ENCODE measurements at regions not wholly inside any gene's neighbourhood (a gene's known extent, or its start where the extent isn't known, plus 50 kb on each side); places are given as distances from the start of the nearest gene placed in this dataset.

DNA sequence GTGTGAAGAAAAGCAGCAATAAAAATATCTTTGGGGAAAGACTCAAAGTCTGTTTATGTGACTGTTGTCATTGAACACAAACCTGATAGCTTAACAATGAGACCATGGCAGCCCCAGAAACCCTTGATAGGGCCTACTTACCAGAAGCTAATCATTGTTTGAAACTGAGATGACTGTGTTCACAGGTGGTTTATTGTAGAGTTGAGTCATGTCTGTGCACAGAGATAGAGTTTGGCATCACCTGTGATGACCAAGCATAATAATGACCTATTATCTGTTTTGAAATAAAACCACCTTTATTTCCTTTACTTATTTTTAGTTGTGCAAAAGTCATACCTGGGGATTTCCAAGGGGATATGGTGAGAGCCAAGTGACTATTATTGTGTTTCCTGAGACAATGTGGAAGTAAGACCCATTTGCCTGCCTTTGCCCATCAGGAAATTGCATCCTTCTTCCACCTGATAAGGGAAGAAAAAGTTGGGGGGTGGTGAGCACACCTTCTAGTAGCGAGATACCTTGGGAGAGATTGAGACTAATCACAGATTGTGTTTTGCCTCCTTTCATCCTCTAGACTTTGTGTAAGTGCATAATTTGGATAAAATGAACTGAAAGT, 456.9 kb upstream of the JAG1 start:
- peaks cover 4 to 11% of the 10 kb centered on the region in 2 donors for H3K9me3 Mint-ChIP-seq
- H3K27ac Mint-ChIP-seq, result no peak overlapping the region
- H3K4me3 Mint-ChIP-seq, result no peak overlapping the region
- no peak for DNase-seq
- no peaks in the 10 kb centered on the region for H3K27me3 Mint-ChIP-seq (ENCODE audit: low read depth)
- no peaks in the 10 kb centered on the region for H3K4me1 Mint-ChIP-seq (ENCODE audit: low read depth)
- no peak for ATAC-seq (replicated peaks in 1 of 2)
- H3K36me3 Mint-ChIP-seq (ENCODE audit: insufficient read depth in 2 of 2), result peaks cover 0 to 2% of the 10 kb centered on the region in 2 donors

DNA sequence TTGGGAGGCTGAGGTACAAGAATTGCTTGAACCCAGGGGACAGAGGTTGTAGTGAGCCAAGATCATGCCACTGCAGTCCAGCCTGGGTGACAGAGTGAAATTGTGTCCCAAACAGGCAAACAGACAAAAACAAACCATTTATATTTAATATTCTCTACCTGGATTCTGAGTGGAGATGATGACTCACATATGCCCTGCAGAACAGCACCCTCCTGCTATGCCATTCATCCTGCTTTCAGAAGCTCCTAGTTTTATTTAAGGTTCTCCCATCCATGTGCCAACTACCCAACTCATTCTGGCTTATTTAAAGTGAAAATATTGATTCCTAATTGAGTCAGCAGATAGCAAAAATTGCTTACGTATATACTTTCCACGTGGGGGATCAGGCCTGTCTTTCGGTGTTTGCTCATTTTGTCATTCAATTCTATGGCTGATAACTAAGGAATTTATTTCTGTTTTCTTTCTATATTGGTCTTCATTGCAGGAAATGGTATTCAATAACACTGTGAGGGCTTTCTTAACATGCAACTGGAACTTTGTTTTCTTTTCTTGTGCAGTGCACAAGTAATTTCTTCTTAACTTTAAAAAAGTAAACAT, 459.1 kb upstream of the JAG1 start:
- Mint-ChIP-seq H3K27ac (no peak overlapping the region), H3K36me3 (ENCODE audit: insufficient read depth in 2 of 2) (peaks cover 0 to 2% of the 10 kb centered on the region in 2 donors), H3K4me3 (no peak overlapping the region), H3K9me3 (peaks cover 0 to 11% of the 10 kb centered on the region in 2 donors), H3K4me1 (ENCODE audit: low read depth) (no peaks in the 10 kb centered on the region), H3K27me3 (ENCODE audit: low read depth) (no peaks in the 10 kb centered on the region)
- no peak for DNase-seq
- no peak for ATAC-seq (replicated peaks in 1 of 2)

DNA sequence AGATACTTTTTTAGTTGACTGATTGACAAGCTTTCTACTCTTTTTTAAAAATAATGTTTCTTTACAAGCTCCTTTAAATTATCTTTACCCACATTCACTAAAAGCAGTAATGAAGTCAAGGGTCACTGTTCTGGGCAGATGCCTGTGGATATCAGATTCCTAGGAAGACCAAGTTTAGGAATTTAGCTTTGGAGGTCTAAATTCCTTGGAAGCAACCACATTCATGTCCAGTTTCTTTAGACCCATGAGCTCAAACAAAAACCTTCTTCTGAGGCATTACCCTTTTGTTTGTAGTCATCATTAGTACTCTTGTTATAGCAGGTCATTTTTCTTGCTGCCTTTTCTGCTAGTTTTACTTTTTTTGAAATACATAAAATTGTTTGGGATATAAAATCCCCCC, 462.9 kb upstream of the JAG1 start:
- DNase-seq, result no peak
- H3K27me3 Mint-ChIP-seq (ENCODE audit: low read depth), result no peaks in the 10 kb centered on the region
- no peak for ATAC-seq (replicated peaks in 1 of 2)
- H3K36me3 Mint-ChIP-seq (ENCODE audit: insufficient read depth in 2 of 2), result no peaks in the 10 kb centered on the region
- no peaks in the 10 kb centered on the region for H3K4me1 Mint-ChIP-seq (ENCODE audit: low read depth)
- no peak overlapping the region for H3K27ac Mint-ChIP-seq
- peaks cover 2% of the 10 kb centered on the region in 2 donors for H3K9me3 Mint-ChIP-seq
- no peak overlapping the region for H3K4me3 Mint-ChIP-seq

DNA sequence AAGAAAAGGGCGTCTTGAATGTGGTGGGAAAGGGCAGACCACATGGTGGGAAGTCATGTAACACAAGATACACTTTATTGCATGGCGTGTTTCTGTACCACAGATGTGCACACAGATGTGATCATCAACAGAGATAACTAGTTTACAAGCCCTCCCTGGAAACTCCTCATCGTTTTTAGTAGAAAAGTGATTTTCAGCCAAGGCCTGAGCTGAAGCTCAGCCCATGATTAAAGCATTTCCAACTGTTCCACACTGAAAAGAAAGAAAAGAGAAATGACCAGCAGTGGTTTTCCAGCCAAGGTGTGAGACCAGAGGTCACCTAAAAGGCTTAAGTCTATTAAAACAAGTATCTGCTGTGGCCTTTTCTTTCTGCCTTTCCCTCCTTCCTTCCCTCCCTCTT, 463.9 kb upstream of the JAG1 start:
- no peaks in the 10 kb centered on the region for H3K36me3 Mint-ChIP-seq (ENCODE audit: insufficient read depth in 2 of 2)
- no peak for ATAC-seq (replicated peaks in 1 of 2)
- H3K4me3 Mint-ChIP-seq, result no peak overlapping the region
- peaks cover 6 to 7% of the 10 kb centered on the region in 2 donors for H3K9me3 Mint-ChIP-seq
- H3K27me3 Mint-ChIP-seq (ENCODE audit: low read depth), result no peaks in the 10 kb centered on the region
- no peak for DNase-seq
- no peak overlapping the region for H3K27ac Mint-ChIP-seq
- H3K4me1 Mint-ChIP-seq (ENCODE audit: low read depth), result no peaks in the 10 kb centered on the region

DNA sequence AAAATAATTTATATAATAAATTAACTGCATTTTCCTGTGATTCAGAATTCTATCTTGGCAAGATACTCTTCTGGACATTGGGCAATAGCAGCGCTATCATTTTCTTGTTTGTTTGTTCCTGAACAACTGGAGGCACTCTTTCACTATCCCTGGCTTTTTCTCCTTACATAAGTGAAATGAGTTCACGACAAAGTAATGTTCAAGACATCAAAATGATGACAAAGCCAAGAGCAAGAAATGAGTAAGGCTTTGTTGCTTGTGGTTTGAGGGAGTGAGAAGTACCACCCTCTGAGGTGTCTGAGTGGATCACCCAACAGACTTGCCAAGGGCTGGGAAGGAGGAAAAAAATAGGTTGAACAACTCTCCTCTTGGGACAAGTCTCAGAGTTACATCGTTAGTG, 466.6 kb upstream of the JAG1 start:
- Mint-ChIP-seq H3K27ac (no peak overlapping the region), H3K4me1 (ENCODE audit: low read depth) (no peaks in the 10 kb centered on the region), H3K9me3 (peaks cover 6 to 7% of the 10 kb centered on the region in 2 donors), H3K27me3 (ENCODE audit: low read depth) (no peaks in the 10 kb centered on the region), H3K36me3 (ENCODE audit: insufficient read depth in 2 of 2) (no peaks in the 10 kb centered on the region), H3K4me3 (no peak overlapping the region)
- DNase-seq (no peak), ATAC-seq (replicated peaks in 1 of 2) (no peak)

DNA sequence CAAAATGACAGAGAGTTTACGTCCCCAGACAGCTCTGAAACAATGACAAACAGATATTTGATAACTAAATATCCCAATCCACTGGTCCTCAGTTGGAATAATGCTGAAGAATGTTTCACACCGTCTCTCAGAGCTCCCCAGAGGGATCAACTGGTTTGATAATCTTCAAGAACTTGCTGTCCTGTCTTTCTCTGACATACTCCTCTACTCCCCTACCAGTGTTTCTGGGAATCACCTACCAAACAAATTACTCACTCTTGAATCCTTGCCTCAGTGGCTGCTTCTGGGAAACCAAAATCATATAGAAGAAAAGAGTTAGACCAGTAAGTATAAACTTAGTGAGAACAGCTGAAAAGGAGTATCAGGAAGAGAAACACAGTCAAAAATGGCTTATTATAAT, 469.7 kb upstream of the JAG1 start:
- ATAC-seq (replicated peaks in 1 of 2) (no peak), DNase-seq (no peak)
- peaks cover 5 to 6% of the 10 kb centered on the region in 2 donors for H3K9me3 Mint-ChIP-seq
- no peak overlapping the region for H3K4me3 Mint-ChIP-seq
- no peak overlapping the region for H3K27ac Mint-ChIP-seq
- no peaks in the 10 kb centered on the region for H3K4me1 Mint-ChIP-seq (ENCODE audit: low read depth)
- H3K27me3 Mint-ChIP-seq (ENCODE audit: low read depth), result no peaks in the 10 kb centered on the region
- H3K36me3 Mint-ChIP-seq (ENCODE audit: insufficient read depth in 2 of 2), result no peaks in the 10 kb centered on the region

DNA sequence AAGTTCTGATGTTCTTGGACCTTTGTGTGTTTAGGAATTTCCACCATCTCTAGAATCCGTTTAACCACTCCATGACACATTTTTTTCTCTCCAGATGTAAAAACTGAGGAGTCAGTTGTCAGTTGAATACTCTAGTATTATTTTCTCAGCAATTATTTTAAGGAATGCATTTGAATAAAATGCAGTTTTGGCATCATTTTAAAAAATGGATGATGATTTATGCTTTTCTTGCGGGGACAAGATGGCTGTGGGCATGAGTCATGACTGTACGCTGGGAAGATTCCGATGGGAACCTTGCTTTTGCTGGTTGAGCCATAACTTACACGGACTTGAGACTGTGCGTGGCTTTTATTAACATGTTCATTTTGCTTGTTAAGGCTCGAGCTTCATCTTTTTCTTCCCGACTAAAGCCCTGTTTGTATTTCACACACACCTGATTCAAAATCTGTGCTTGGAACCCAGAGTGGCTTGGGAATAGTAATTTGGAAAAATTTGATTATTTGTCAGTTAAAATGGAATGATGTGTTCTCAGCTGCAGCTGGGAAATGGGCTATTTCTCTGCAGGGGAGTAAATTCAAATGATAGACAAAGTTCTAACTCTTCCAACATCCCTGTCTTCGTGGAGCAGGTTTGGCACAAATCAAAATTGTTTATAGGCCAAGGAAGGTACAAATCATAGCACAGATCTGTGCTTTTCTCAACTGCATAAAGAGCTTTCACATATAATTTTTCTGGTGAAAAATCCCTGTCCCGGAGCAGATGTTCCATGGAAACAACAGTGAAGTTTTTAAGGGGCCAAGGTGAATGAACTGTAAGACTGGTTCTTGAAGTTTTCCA, 470.5 kb upstream of the JAG1 start:
- no peak overlapping the region for H3K27ac Mint-ChIP-seq
- no peak overlapping the region for H3K4me3 Mint-ChIP-seq
- H3K36me3 Mint-ChIP-seq (ENCODE audit: insufficient read depth in 2 of 2), result no peaks in the 10 kb centered on the region
- H3K4me1 Mint-ChIP-seq (ENCODE audit: low read depth), result no peaks in the 10 kb centered on the region
- ATAC-seq (replicated peaks in 1 of 2) (no peak), DNase-seq (no peak)
- no peaks in the 10 kb centered on the region for H3K27me3 Mint-ChIP-seq (ENCODE audit: low read depth)
- peaks cover 5 to 6% of the 10 kb centered on the region in 2 donors for H3K9me3 Mint-ChIP-seq

DNA sequence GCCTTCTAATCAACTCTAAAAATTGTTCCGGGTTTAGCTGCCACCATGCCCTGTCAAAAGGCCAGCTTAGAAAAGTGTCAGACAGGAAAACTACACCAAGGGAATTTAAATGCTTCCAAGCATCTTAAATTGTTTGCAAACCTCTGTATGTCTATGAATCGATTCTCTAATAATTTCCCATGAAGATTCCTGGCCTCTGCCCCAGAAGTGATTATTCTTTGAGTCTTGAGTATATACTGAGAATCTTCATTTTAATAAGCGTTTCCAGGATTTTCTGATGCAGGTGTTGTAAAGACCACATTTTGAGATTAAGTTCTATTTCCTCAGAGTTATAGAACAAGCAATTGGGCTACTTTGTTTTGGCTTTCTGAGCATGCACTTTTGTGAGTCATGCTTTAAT, 471.8 kb upstream of the JAG1 start:
- H3K4me1 Mint-ChIP-seq (ENCODE audit: low read depth), result no peaks in the 10 kb centered on the region
- no peaks in the 10 kb centered on the region for H3K36me3 Mint-ChIP-seq (ENCODE audit: insufficient read depth in 2 of 2)
- no peaks in the 10 kb centered on the region for H3K27me3 Mint-ChIP-seq (ENCODE audit: low read depth)
- H3K27ac Mint-ChIP-seq, result no peak overlapping the region
- ATAC-seq (replicated peaks in 1 of 2) (no peak), DNase-seq (no peak)
- no peak overlapping the region for H3K4me3 Mint-ChIP-seq
- H3K9me3 Mint-ChIP-seq, result peaks cover 5 to 6% of the 10 kb centered on the region in 2 donors

DNA sequence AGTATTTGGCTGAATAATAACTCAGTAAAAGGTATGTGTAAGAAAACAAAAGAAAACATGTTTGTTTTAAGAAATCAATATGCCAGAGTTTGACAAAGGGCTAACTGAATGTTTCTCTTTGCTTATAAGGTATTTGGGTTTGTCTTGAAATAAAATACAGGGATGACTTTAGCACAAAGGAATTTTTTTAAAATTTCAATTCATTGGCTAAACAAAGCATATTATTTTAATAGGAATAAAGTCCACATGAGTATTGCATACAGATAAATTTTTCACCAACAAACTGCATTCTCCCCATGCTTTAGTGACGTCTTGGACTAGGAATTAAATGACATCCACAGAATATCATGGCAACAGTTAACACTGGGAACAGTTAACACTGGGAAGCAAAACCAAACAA, 480.0 kb upstream of the JAG1 start:
- no peak for ATAC-seq (replicated peaks in 1 of 2)
- peaks cover 0 to 1% of the 10 kb centered on the region in 2 donors for H3K9me3 Mint-ChIP-seq

DNA sequence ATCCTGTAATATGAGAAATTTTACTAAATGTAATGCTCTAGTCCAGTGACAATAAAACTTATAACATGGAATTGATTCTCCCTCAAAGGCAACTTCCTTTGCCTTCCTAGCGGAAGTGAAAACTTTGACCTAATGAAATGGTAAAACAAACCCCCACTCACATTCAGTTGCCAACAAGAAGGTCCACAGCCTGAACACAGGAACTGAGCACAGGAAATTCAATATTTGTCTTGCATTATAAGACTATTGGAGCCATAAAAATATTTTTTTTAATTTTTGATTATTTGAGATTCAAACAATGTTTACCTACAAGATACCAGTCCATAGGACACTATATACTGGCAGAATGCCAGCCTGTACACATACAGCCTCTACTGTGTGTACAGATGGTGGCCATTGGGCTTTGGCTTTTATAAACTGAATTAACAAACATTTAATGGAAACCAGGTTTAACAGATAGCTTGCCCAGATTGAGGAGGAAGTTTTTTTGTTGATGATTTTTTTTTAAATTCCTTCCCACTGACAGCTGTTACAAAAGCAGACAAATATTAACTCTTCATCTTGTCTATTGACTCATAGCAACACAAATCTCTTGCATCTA, 481.5 kb upstream of the JAG1 start:
- Mint-ChIP-seq H3K27me3 (ENCODE audit: low read depth) (no peaks in the 10 kb centered on the region), H3K4me1 (ENCODE audit: low read depth) (no peaks in the 10 kb centered on the region), H3K36me3 (ENCODE audit: insufficient read depth in 2 of 2) (no peaks in the 10 kb centered on the region), H3K27ac (no peak overlapping the region), H3K9me3 (peaks cover 3% of the 10 kb centered on the region in 2 donors), H3K4me3 (no peak overlapping the region)
- ATAC-seq (replicated peaks in 1 of 2), result no peak
- no peak for DNase-seq

More for the DNA sequence above, 480.0 kb upstream of the JAG1 start:
- no peaks in the 10 kb centered on the region for H3K4me1 Mint-ChIP-seq (ENCODE audit: low read depth)
- H3K27ac Mint-ChIP-seq, result no peak overlapping the region
- no peaks in the 10 kb centered on the region for H3K27me3 Mint-ChIP-seq (ENCODE audit: low read depth)
- no peak for DNase-seq
- no peaks in the 10 kb centered on the region for H3K36me3 Mint-ChIP-seq (ENCODE audit: insufficient read depth in 2 of 2)
- no peak overlapping the region for H3K4me3 Mint-ChIP-seq

DNA sequence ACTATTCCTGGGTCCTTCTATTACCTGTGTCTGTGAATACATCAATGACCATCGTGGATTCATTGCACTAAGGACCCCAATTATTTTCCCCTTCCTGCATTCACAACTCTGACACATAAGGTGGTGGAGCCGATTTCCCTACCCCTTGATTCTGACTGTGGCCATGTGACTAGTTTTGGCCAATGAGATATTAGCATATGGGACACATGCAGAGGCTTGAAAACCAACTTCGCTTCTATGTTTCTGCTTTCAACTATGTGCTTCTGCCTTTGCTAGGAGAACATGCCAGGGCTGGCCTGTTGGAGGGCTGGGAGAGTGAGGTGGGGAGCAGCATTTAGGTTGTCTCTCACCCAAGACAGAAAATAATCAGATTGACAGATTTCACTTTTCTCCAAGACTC, 483.1 kb upstream of the JAG1 start:
- no peaks in the 10 kb centered on the region for H3K36me3 Mint-ChIP-seq (ENCODE audit: insufficient read depth in 2 of 2)
- ATAC-seq (replicated peaks in 1 of 2) (no peak), DNase-seq (no peak)
- peaks cover 3% of the 10 kb centered on the region in 2 donors for H3K9me3 Mint-ChIP-seq
- H3K4me3 Mint-ChIP-seq, result no peak overlapping the region
- no peaks in the 10 kb centered on the region for H3K4me1 Mint-ChIP-seq (ENCODE audit: low read depth)
- no peaks in the 10 kb centered on the region for H3K27me3 Mint-ChIP-seq (ENCODE audit: low read depth)
- H3K27ac Mint-ChIP-seq, result no peak overlapping the region

DNA sequence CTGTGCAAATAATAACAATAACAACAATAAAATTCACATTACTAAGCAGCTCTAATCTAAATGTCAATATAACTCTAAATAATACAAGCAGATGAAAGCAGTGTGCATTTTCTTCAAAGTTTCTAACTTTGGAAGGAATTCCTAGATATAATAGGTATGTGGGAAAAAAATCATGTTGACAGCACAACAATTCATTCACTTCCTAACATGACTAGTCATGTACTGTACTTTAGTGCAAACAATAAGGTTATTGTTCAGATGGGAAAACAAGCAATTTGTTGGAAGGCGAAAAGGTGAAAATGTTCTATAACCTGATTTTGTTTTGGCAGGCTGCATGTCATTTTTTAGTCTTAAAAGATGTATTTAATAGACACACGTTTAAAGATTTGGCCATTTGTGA, 484.3 kb upstream of the JAG1 start:
- no peak for ATAC-seq (replicated peaks in 1 of 2)
- Mint-ChIP-seq H3K9me3 (peaks cover 3% of the 10 kb centered on the region in 2 donors), H3K27ac (no peak overlapping the region), H3K4me1 (ENCODE audit: low read depth) (no peaks in the 10 kb centered on the region), H3K4me3 (no peak overlapping the region), H3K27me3 (ENCODE audit: low read depth) (no peaks in the 10 kb centered on the region), H3K36me3 (ENCODE audit: insufficient read depth in 2 of 2) (no peaks in the 10 kb centered on the region)
- DNase-seq, result no peak

DNA sequence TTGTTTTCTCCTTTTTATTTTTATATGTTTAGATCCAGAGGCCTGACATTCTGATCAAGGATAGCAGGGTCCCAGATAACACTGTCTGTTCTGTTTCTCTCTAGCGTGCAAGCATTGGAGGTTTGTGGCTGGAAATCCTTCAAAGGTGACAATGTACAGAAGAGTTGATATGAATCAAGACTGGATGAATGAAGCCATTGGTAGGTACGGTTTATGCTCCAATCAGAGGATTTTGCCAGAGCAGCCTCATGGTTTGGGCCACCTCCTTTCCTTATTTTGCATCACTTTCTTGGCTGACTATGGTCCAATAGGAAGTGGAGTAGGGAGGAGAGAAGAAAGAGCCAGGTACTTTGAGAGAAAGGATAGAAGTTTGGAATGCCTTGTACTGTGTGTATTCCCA, 484.8 kb upstream of the JAG1 start:
- no peak overlapping the region for H3K4me3 Mint-ChIP-seq
- no peak overlapping the region for H3K27ac Mint-ChIP-seq
- ATAC-seq (replicated peaks in 1 of 2) (no peak), DNase-seq (no peak)
- H3K36me3 Mint-ChIP-seq (ENCODE audit: insufficient read depth in 2 of 2), result no peaks in the 10 kb centered on the region
- peaks cover 3 to 5% of the 10 kb centered on the region in 2 donors for H3K9me3 Mint-ChIP-seq
- H3K27me3 Mint-ChIP-seq (ENCODE audit: low read depth), result no peaks in the 10 kb centered on the region
- H3K4me1 Mint-ChIP-seq (ENCODE audit: low read depth), result no peaks in the 10 kb centered on the region

Measured in activated T-cell treated with anti-CD3 and anti-CD28 coated beads, Interleukin-2, amount 50 U/mL, for 72 hours (primary cell).